HG03354 (cell line): ENCODE measurements at regions not wholly inside any gene's neighbourhood (a gene's known extent, or its start where the extent isn't known, plus 50 kb on each side); places are given as distances from the start of the nearest gene placed in this dataset.
"Not testable (repeated sequence)": the region's sequence is repeated elsewhere in the genome, so short reads cannot be mapped to it uniquely, and the experiment has no call there.

Experiments used
- ATAC-seq: cut with Tn5 transposase; IDR thresholded peaks from one replicate; pipeline ENCODE4 v1.9.1; 2021; ENCODE audit warnings: mild to moderate bottlenecking; ENCODE audit not compliant: unreplicated experiment, poor library complexity, severe bottlenecking

- not testable (repeated sequence) for ATAC-seq
These were observed 240.6 kb downstream of the IL20RB start for GRCh38 chr3:137198374-137198773.

- no peak for ATAC-seq
These were observed 241.9 kb downstream of the IL20RB start for GRCh38 chr3:137199678-137200077.

GRCh38 chr3:137201066-137201465 lies 243.3 kb downstream of the IL20RB start:
- no peak for ATAC-seq

GRCh38 chr3:137202941-137203340 lies 245.2 kb downstream of the IL20RB start:
- no peak for ATAC-seq

- no peak for ATAC-seq
These were observed 246.6 kb downstream of the IL20RB start for GRCh38 chr3:137204409-137204808.

- ATAC-seq: no peak
These were observed 247.7 kb downstream of the IL20RB start for GRCh38 chr3:137205394-137206045.

GRCh38 chr3:137207616-137208015 lies 249.8 kb downstream of the IL20RB start:
- ATAC-seq: no peak

GRCh38 chr3:137217733-137218132 lies 259.9 kb downstream of the IL20RB start:
- no peak for ATAC-seq

- no peak for ATAC-seq
These were observed 262.1 kb downstream of the IL20RB start for GRCh38 chr3:137219801-137220445.

- no peak for ATAC-seq
These were observed 265.0 kb downstream of the IL20RB start for GRCh38 chr3:137222736-137223225.

GRCh38 chr3:137224464-137224863 lies 266.7 kb downstream of the IL20RB start:
- ATAC-seq: no peak

GRCh38 chr3:137242836-137243400 lies 285.1 kb downstream of the IL20RB start:
- no peak for ATAC-seq

GRCh38 chr3:137246491-137246890 lies 288.7 kb downstream of the IL20RB start:
- ATAC-seq: no peak

- ATAC-seq: no peak
These were observed 291.6 kb downstream of the IL20RB start for GRCh38 chr3:137249311-137249940.

- ATAC-seq: no peak
These were observed 301.3 kb downstream of the IL20RB start for GRCh38 chr3:137259089-137259488.

- ATAC-seq: no peak
These were observed 301.9 kb downstream of the IL20RB start for GRCh38 chr3:137259701-137260100.

- no peak for ATAC-seq
These were observed 306.5 kb downstream of the IL20RB start for GRCh38 chr3:137264071-137264820.

GRCh38 chr3:137264843-137265330 lies 307.1 kb downstream of the IL20RB start:
- no peak for ATAC-seq

GRCh38 chr3:137282871-137283270 lies 325.1 kb downstream of the IL20RB start:
- ATAC-seq: no peak

- no peak for ATAC-seq
These were observed 328.1 kb downstream of the IL20RB start for GRCh38 chr3:137285924-137286323.
